Thyroid gland (tissue), 4 donors: ENCODE measurements at regions not wholly inside any gene's neighbourhood (a gene's known extent, or its start where the extent isn't known, plus 50 kb on each side); places are given as distances from the start of the nearest gene placed in this dataset.

Experiments used
- POLR2A ChIP-seq, 2 donors: fragments of 450-650 bp; IDR thresholded peaks; one replicate each; pipeline ENCODE4 v1.6.1; 2017; ENCODE audit warnings: antibody characterized with exemption in 2 of 2, mild to moderate bottlenecking in 2 of 2, moderate library complexity in 1 of 2
- TF ChIP-seq, protein P1 (sequence below), 6 experiments: fragments of 200-600 bp in 3 of 6; fragments of 450-650 bp in 3 of 6; sonication (generic) in 3 of 6; IDR thresholded peaks; one replicate each; pipeline ENCODE4 v1.5.1; 2016 to 2019; ENCODE audit warnings: antibody characterized with exemption in 6 of 6, mild to moderate bottlenecking in 2 of 6, inconsistent platforms in 1 of 6, moderate library complexity in 1 of 6

DNA sequence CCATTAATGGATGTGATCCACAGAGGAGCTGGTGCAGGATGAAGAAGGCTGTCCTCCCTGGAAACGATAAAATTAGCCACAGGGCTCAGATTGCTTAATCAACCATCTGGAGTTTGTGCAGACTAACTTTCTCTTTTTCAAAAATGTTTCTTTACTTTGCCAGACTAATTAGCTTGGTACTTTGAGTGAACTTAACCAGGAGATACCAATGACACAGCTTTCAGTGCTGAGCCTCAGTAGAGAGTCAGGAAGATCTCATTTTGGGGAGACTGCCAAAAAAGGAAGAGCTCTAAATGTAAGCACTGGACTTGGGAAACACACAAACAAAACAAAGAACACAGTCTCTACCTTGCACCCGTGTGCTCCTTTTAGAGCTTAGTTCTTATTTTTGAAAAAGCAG is 248.1 kb upstream of the DEPDC1 start:
- TF ChIP-seq, protein P1, sequence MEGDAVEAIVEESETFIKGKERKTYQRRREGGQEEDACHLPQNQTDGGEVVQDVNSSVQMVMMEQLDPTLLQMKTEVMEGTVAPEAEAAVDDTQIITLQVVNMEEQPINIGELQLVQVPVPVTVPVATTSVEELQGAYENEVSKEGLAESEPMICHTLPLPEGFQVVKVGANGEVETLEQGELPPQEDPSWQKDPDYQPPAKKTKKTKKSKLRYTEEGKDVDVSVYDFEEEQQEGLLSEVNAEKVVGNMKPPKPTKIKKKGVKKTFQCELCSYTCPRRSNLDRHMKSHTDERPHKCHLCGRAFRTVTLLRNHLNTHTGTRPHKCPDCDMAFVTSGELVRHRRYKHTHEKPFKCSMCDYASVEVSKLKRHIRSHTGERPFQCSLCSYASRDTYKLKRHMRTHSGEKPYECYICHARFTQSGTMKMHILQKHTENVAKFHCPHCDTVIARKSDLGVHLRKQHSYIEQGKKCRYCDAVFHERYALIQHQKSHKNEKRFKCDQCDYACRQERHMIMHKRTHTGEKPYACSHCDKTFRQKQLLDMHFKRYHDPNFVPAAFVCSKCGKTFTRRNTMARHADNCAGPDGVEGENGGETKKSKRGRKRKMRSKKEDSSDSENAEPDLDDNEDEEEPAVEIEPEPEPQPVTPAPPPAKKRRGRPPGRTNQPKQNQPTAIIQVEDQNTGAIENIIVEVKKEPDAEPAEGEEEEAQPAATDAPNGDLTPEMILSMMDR (IDR thresholded peaks at IDR 0.05) = no peak
- no peak for TF ChIP-seq POLR2A (IDR thresholded peaks at IDR 0.05)
